ENCODE measurements at regions not wholly inside any gene's neighbourhood (a gene's known extent, or its start where the extent isn't known, plus 50 kb on each side); places are given as distances from the start of the nearest gene placed in this dataset.

GRCh38 chr10:23613900-23614299 lies 175.0 kb downstream of the OTUD1 start:
- Histone ChIP-seq H3K4me1 (ENCODE audit: control insufficient read depth, insufficient read depth, low read length) (no peaks in the 10 kb centered on the region), H3K36me3 (ENCODE audit: control insufficient read depth in 2 of 2, insufficient read depth in 1 of 2, low read length in 2 of 2) (no peaks in the 10 kb centered on the region), H3K27ac (ENCODE audit: extremely low read depth, low read depth, low read length) (no peak overlapping the region), H3K9me3 (ENCODE audit: control insufficient read depth, insufficient read depth, low read depth, low read length) (no peaks in the 10 kb centered on the region), H3K4me3 (ENCODE audit: low read depth, low read length) (no peak overlapping the region)
- TF ChIP-seq GLI2 (tag by site-specific recombination; IDR thresholded peaks at IDR 0.05; ENCODE audit: borderline replicate concordance, low read depth) (no peak), ZNF146 (tag by site-specific recombination; IDR thresholded peaks at IDR 0.05) (no peak), ZNF112 (tag by site-specific recombination; IDR thresholded peaks at IDR 0.05) (no peak), WT1 (tag by site-specific recombination; IDR thresholded peaks at IDR 0.05) (no peak), ZNF280D (tag by site-specific recombination; IDR thresholded peaks at IDR 0.05) (no peak), ZNF398 (tag by site-specific recombination; IDR thresholded peaks at IDR 0.05) (no peak), ZSCAN23 (tag by site-specific recombination; IDR thresholded peaks at IDR 0.05) (no peak), ZNF223 (tag by site-specific recombination; IDR thresholded peaks at IDR 0.05) (no peak), ZNF664 (tag by site-specific recombination; IDR thresholded peaks at IDR 0.05) (no peak), ZNF366 (tag by site-specific recombination; conservative IDR thresholded peaks at IDR 0.05) (no peak), TRIM28 (IDR thresholded peaks at IDR 0.05; ENCODE audit: borderline replicate concordance, low read length) (no peak), YY1 (tag by site-specific recombination; IDR thresholded peaks at IDR 0.05) (no peak), ZNF341 (tag by site-specific recombination; IDR thresholded peaks at IDR 0.05; ENCODE audit: low read depth) (no peak), ZNF707 (tag by site-specific recombination; IDR thresholded peaks at IDR 0.05) (no peak), TSHZ1 (tag by site-specific recombination; IDR thresholded peaks at IDR 0.05; ENCODE audit: borderline replicate concordance) (no peak), ZNF202 (tag by site-specific recombination; IDR thresholded peaks at IDR 0.05; ENCODE audit: borderline replicate concordance) (no peak)
- CTCF ChIA-PET, result interaction anchor here (0.9 kb wide), 1 partner anchor 10 kb away, joined by 3 read pairs; no protein-coding TSS in a partner anchor
- POLR2A ChIA-PET, result no interaction called here

- no peak overlapping the region for H3K27ac ChIP-seq (ENCODE audit: extremely low read depth, low read depth, low read length)
- no peaks in the 10 kb centered on the region for H3K9me3 ChIP-seq (ENCODE audit: control insufficient read depth, insufficient read depth, low read depth, low read length)
- H3K4me3 ChIP-seq (ENCODE audit: low read depth, low read length), result no peak overlapping the region
- POLR2A ChIA-PET, result no interaction called here
- H3K36me3 ChIP-seq (ENCODE audit: control insufficient read depth in 2 of 2, insufficient read depth in 1 of 2, low read length in 2 of 2), result no peaks in the 10 kb centered on the region
- CTCF ChIA-PET, result interaction anchor here (0.9 kb wide), 1 partner anchor 10 kb away, joined by 3 read pairs; no protein-coding TSS in a partner anchor
- no peaks in the 10 kb centered on the region for H3K4me1 ChIP-seq (ENCODE audit: control insufficient read depth, insufficient read depth, low read length)
- no peak for TF ChIP-seq ZBTB17 (tag by site-specific recombination; IDR thresholded peaks at IDR 0.05)
- no peak for TF ChIP-seq ZFP69B (tag by site-specific recombination; IDR thresholded peaks at IDR 0.05)
- no peak for TF ChIP-seq ZNF221 (tag by site-specific recombination; IDR thresholded peaks at IDR 0.05; ENCODE audit: borderline replicate concordance)
- no peak for TF ChIP-seq TSHZ1 (tag by site-specific recombination; IDR thresholded peaks at IDR 0.05; ENCODE audit: borderline replicate concordance)
- TF ChIP-seq BCL11B (tag by site-specific recombination; IDR thresholded peaks at IDR 0.05; ENCODE audit: low read depth), result no peak
- no peak for TF ChIP-seq KLF17 (tag by site-specific recombination; IDR thresholded peaks at IDR 0.05)
- no peak for TF ChIP-seq ZNF174 (tag by site-specific recombination; IDR thresholded peaks at IDR 0.05)
Measured at GRCh38 chr10:23614483-23614882, 175.6 kb downstream of the OTUD1 start.

Measured in HEK293 (cell line).